Endothelial cell of umbilical vein (primary cell): ENCODE measurements at regions not wholly inside any gene's neighbourhood (a gene's known extent, or its start where the extent isn't known, plus 50 kb on each side); places are given as distances from the start of the nearest gene placed in this dataset.

Experiments used
- BruUV-seq: library from RNA; stranded (reverse); fragments of 400-500 nt; replicated peaks from 2 replicates; lab custom pipeline; 2021; lab: Mats Ljungman, UMichigan
- CTCF ChIA-PET: fragments of 300-600, 350-600 bp; sonication (Branson Sonifier 250); formaldehyde crosslinking; loops from one replicate; lab custom pipeline; 2021; ENCODE audit warnings: antibody characterized with exemption, inconsistent platforms; lab: Charles Lee
- POLR2A ChIA-PET: fragments of 300-600, 350-600 bp; sonication (Branson Sonifier 250); formaldehyde crosslinking; loops from one replicate; lab custom pipeline; 2021; ENCODE audit warnings: antibody characterized with exemption, inconsistent platforms; lab: Charles Lee
- DNase-seq: peaks from one replicate; pipeline ENCODE4 v3.0.0-alpha.2; 2011; ENCODE audit warnings: low read depth, low spot score
- FAIRE-seq: peaks from 2 replicates; lab custom pipeline; 2011; peaks lifted over from hg19 to GRCh38; lab: Jason Lieb, UNC
- H2AFZ ChIP-seq: 2 replicates; pipeline ENCODE4 v1.6.0; 2012; ENCODE audit warnings: low read depth, low read length, control low read depth, inconsistent platforms
- H3K27ac ChIP-seq: 2 replicates; pipeline ENCODE4 v1.5.1; 2011; ENCODE audit warnings: low read depth, mild to moderate bottlenecking, control low read depth, low read length, moderate library complexity; ENCODE audit not compliant: insufficient read depth
- H3K27me3 ChIP-seq, 2 experiments: 2 replicates each; pipeline versions ENCODE4 v1.6.0 to v1.6.1; 2011; ENCODE audit warnings: low read length in 2 of 2, mixed read lengths in 1 of 2; ENCODE audit not compliant: control insufficient read depth in 2 of 2, insufficient read depth in 2 of 2
- H3K36me3 ChIP-seq, 2 experiments: 2 replicates in 1 of 2; 3 replicates in 1 of 2; pipeline ENCODE4 v1.5.1; 2011; ENCODE audit warnings: low read length in 2 of 2, mild to moderate bottlenecking in 1 of 2, moderate library complexity in 1 of 2; ENCODE audit not compliant: control insufficient read depth in 2 of 2, insufficient read depth in 2 of 2; ENCODE audit errors: extremely low read depth in 1 of 2
- H3K4me1 ChIP-seq: 3 replicates; pipeline ENCODE4 v1.5.1; 2011; ENCODE audit warnings: mild to moderate bottlenecking, low read length; ENCODE audit not compliant: control insufficient read depth, insufficient read depth; ENCODE audit errors: extremely low read depth
- H3K4me2 ChIP-seq: 2 replicates; pipeline ENCODE4 v1.6.1; 2011; ENCODE audit warnings: low read length, control low read depth, mixed read lengths; ENCODE audit not compliant: insufficient read depth
- H3K4me3 ChIP-seq, 3 experiments: fragments of 200-600 bp in 1 of 3; sonication (generic), shearing (Covaris generic) in 1 of 3; replicated peaks in 1 of 3; 2 replicates each; pipeline ENCODE4 v1.5.1; 2011 to 2016; ENCODE audit warnings: control low read depth in 3 of 3, low read length in 3 of 3, mild to moderate bottlenecking in 2 of 3, inconsistent platforms in 1 of 3, low read depth in 1 of 3, moderate library complexity in 1 of 3; ENCODE audit not compliant: insufficient read depth in 1 of 3
- H3K79me2 ChIP-seq: 2 replicates; pipeline ENCODE4 v1.6.0; 2012; ENCODE audit warnings: low read length, inconsistent platforms; ENCODE audit not compliant: control insufficient read depth, insufficient read depth
- H3K9ac ChIP-seq: replicated peaks from 2 replicates; pipeline ENCODE3; 2011; ENCODE audit warnings: low read length, control low read depth; ENCODE audit not compliant: insufficient read depth; ENCODE audit errors: extremely low read depth
- H3K9me1 ChIP-seq: replicated peaks from 3 replicates; pipeline ENCODE4 v1.6.0; 2011; ENCODE audit warnings: mild to moderate bottlenecking, low read length; ENCODE audit not compliant: control insufficient read depth, insufficient read depth; ENCODE audit errors: extremely low read depth
- H3K9me3 ChIP-seq: replicated peaks from 2 replicates; pipeline ENCODE4 v1.5.1; 2012; ENCODE audit warnings: low read length, inconsistent platforms; ENCODE audit not compliant: control insufficient read depth, insufficient read depth
- H4K20me1 ChIP-seq: replicated peaks from 2 replicates; pipeline ENCODE3; 2011; ENCODE audit warnings: mild to moderate bottlenecking, low read length; ENCODE audit not compliant: control insufficient read depth, insufficient read depth; ENCODE audit errors: extremely low read depth
- CTCF ChIP-seq, 2 donors: IDR thresholded peaks; 1 replicate in 1 of 2; 2 replicates in 1 of 2; pipeline ENCODE4 v1.5.1; 2011; ENCODE audit warnings: low read length in 2 of 2, mild to moderate bottlenecking in 2 of 2, moderate library complexity in 2 of 2, control low read depth in 1 of 2, inconsistent platforms in 1 of 2, low read depth in 1 of 2; ENCODE audit not compliant: insufficient read depth in 1 of 2; ENCODE audit errors: extremely low read depth in 1 of 2
- EZH2 ChIP-seq: IDR thresholded peaks from 2 replicates; pipeline ENCODE4 v1.6.1; 2012; ENCODE audit warnings: borderline replicate concordance, low read depth, mild to moderate bottlenecking, moderate library complexity, low read length, inconsistent platforms; ENCODE audit not compliant: severe bottlenecking
- FOS ChIP-seq: IDR thresholded peaks from 2 replicates; pipeline ENCODE4 v1.6.1; 2011; ENCODE audit warnings: mild to moderate bottlenecking, low read length, moderate library complexity, borderline replicate concordance; ENCODE audit not compliant: insufficient read depth
- GATA2 ChIP-seq: IDR thresholded peaks from 2 replicates; pipeline ENCODE4 v1.7.0; 2011; ENCODE audit warnings: low read depth, mild to moderate bottlenecking, moderate library complexity, mixed read lengths, low read length; ENCODE audit not compliant: insufficient read length, insufficient read depth
- JUN ChIP-seq: IDR thresholded peaks from 2 replicates; pipeline ENCODE4 v1.6.1; 2011; ENCODE audit warnings: borderline replicate concordance, low read depth; ENCODE audit not compliant: insufficient read length, insufficient read depth
- MAX ChIP-seq: IDR thresholded peaks from 2 replicates; pipeline ENCODE4 v1.6.1; 2011; ENCODE audit not compliant: insufficient read depth, insufficient read length
- MYC ChIP-seq: IDR thresholded peaks from one replicate; pipeline ENCODE4 v1.6.1; 2011; ENCODE audit warnings: mild to moderate bottlenecking, low read depth, low read length
- POLR2A ChIP-seq: IDR thresholded peaks from 2 replicates; pipeline ENCODE4 v1.6.1; 2012; ENCODE audit warnings: low read depth, mild to moderate bottlenecking, control low read depth, low read length
- POLR2AphosphoS5 ChIP-seq: IDR thresholded peaks from 2 replicates; pipeline ENCODE4 v1.6.1; 2012; ENCODE audit warnings: low read depth, mild to moderate bottlenecking, control low read depth, low read length, moderate library complexity; ENCODE audit not compliant: insufficient read depth
- dilution Hi-C: fragments of 300-500 bp; cut with MboI; formaldehyde crosslinking; loops from one replicate; pipeline ENCODE4 v1.15.0; 2019; ENCODE audit warnings: low sequenced_read_pairs; ENCODE audit not compliant: extremely low pct_ligation_motif_present
- intact Hi-C: fragments of 100-400 bp; cut with micrococcal nuclease; formaldehyde crosslinking; loops from one replicate; pipeline ENCODE4 v1.10.0; 2022

- POLR2A ChIA-PET, result no interaction called here
- DNase-seq (no peak), FAIRE-seq (no peak)
- dilution Hi-C loops, result no loop called here
- Histone ChIP-seq H2AFZ (no peak overlapping the region), H3K4me1 (peaks cover 4% of the 10 kb centered on the region), H3K79me2 (no peaks in the 10 kb centered on the region), H3K4me2 (no peak overlapping the region), H3K27ac (no peak overlapping the region), H4K20me1 (no peaks in the 10 kb centered on the region), H3K36me3 (no peaks in the 10 kb centered on the region), H3K9me1 (no peaks in the 10 kb centered on the region), H3K27me3 (peaks cover 6 to 9% of the 10 kb centered on the region in 2 experiments), H3K4me3 (no peak overlapping the region), H3K9ac (no peak overlapping the region), H3K9me3 (no peaks in the 10 kb centered on the region)
- BruUV-seq, result no TSS peak
- TF ChIP-seq POLR2AphosphoS5 (no peak), MAX (no peak), EZH2 (no peak), FOS (no peak), POLR2A (no peak), JUN (no peak), CTCF (IDR thresholded peaks at IDR 0.05; ENCODE audit: extremely low read depth in 1 of 2, insufficient read depth in 1 of 2, low read depth in 1 of 2, low read length in 2 of 2) (no peak), MYC (no peak), GATA2 (no peak)
- intact Hi-C loops, result no loop called here
- CTCF ChIA-PET, result no interaction called here
Observed at GRCh38 chr22:27100789-27101188, 443.4 kb downstream of the MIAT start.
